Left lung (tissue), 4 donors: ENCODE measurements at regions not wholly inside any gene's neighbourhood (a gene's known extent, or its start where the extent isn't known, plus 50 kb on each side); places are given as distances from the start of the nearest gene placed in this dataset.

ENCODE experiments used
- ATAC-seq: fragments of 200-7000 bp; cut with Tn5 transposase; one replicate; pipeline ENCODE4 v1.9.1; 2020; ENCODE audit warnings: moderate library complexity
- DNase-seq, 4 donors: peaks; one replicate each; pipeline ENCODE4 v3.0.0-alpha.2; 2013 to 2020
- H3K27ac ChIP-seq, 2 donors: fragments of 200-600 bp; sonication (generic) in 1 of 2; one replicate each; pipeline versions ENCODE4 v1.5.0 to v1.8.0; 2020 to 2021
- H3K27me3 ChIP-seq, 2 donors: fragments of 200-600 bp; sonication (generic) in 1 of 2; one replicate each; pipeline versions ENCODE4 v1.5.0 to v1.8.0; 2020 to 2021
- H3K36me3 ChIP-seq, 2 donors: fragments of 200-600 bp; sonication (generic) in 1 of 2; one replicate each; pipeline versions ENCODE4 v1.5.0 to v1.8.0; 2020 to 2021
- H3K4me1 ChIP-seq, 2 donors: fragments of 200-600 bp; one replicate each; pipeline ENCODE4 v1.8.0; 2021
- H3K4me3 ChIP-seq, 2 donors: fragments of 200-600 bp; sonication (generic) in 1 of 2; one replicate each; pipeline versions ENCODE4 v1.5.0 to v1.8.0; 2020 to 2021; ENCODE audit warnings: mild to moderate bottlenecking in 1 of 2
- H3K9me3 ChIP-seq, 2 donors: fragments of 200-600 bp; sonication (generic) in 1 of 2; one replicate each; pipeline versions ENCODE4 v1.5.0 to v1.8.0; 2020 to 2021
- intact Hi-C, 2 donors: fragments of 100-400 bp; cut with DNase I; formaldehyde crosslinking; loops; one replicate each; pipeline versions ENCODE4 v1.11.2 to v1.14.2; 2022
- TF ChIP-seq, protein P1 (sequence below), 2 donors: fragments of 200-600 bp; sonication (generic) in 1 of 2; IDR thresholded peaks; one replicate each; pipeline versions ENCODE4 v1.5.0 to v1.8.0; 2021; ENCODE audit warnings: antibody characterized with exemption in 2 of 2
- donor health status: DM: no; HTN: yes; CAD: no.
- donor health status: DM: no; HTN: no; CAD: no.

DNA sequence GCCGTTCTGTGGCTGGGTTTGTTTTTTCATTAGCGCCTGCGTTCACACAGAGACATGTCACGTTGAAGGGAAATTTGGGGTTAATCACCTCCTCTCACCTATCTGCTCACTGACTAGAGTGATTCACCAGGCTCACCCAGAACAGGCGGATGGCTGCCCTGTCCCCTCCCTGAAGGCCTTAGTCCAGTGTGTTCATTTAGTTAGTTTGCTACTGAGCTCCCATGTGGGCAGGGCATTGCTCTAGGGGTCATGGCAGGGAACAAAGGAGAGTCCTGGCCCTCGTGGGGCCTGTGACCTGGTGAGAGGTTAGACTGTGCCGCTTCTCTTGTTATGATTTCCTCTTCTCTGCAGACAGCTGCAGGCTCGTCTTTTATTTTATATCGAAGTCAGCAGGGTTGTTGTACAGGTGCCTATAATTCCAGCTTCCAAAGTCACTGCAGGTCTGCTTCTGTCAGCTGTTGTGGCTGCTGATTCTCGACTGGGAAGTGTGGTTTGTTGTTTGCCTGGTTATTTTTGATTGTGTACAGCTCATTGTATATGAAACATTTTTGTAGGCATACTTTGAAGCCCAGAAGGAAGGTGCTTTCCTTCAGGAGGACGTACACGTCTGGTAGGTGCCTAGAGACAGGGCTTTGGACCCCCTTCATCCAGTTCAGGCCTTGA is 73.4 kb upstream of the GSE1 start:
- no peaks in the 10 kb centered on the region for H3K27me3 ChIP-seq
- H3K4me3 ChIP-seq, result no peak overlapping the region
- H3K36me3 ChIP-seq, result no peaks in the 10 kb centered on the region
- TF ChIP-seq, protein P1, sequence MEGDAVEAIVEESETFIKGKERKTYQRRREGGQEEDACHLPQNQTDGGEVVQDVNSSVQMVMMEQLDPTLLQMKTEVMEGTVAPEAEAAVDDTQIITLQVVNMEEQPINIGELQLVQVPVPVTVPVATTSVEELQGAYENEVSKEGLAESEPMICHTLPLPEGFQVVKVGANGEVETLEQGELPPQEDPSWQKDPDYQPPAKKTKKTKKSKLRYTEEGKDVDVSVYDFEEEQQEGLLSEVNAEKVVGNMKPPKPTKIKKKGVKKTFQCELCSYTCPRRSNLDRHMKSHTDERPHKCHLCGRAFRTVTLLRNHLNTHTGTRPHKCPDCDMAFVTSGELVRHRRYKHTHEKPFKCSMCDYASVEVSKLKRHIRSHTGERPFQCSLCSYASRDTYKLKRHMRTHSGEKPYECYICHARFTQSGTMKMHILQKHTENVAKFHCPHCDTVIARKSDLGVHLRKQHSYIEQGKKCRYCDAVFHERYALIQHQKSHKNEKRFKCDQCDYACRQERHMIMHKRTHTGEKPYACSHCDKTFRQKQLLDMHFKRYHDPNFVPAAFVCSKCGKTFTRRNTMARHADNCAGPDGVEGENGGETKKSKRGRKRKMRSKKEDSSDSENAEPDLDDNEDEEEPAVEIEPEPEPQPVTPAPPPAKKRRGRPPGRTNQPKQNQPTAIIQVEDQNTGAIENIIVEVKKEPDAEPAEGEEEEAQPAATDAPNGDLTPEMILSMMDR (IDR thresholded peaks at IDR 0.05), result no peak
- no peak overlapping the region for H3K27ac ChIP-seq
- H3K4me1 ChIP-seq, result peaks cover 12 to 58% of the 10 kb centered on the region in 2 donors
- intact Hi-C loops, result no loop called here
- DNase-seq, result peak in 1 of 4 donors; percentile 3
- peaks cover 0 to 12% of the 10 kb centered on the region in 2 donors for H3K9me3 ChIP-seq
- ATAC-seq, result no peak

DNA sequence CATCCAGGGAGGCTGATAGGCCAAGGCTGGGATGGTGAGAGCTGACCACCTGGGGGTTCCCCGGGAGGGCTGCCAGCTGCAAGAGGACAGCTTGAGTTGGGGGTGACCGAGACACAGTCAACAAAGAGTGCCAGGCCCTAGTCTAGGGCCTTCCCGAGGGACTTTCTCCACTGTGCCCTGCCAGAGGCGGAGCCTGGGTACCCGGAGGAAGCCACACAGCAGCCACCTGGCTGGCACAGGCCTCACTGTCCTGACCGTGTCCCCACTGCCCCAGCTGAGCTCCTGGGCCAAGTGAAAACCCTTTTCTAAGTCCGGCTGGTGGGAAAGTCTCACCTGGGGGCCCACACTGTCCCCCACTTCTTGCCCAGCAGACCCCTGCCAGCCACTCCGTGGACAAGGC is 71.9 kb upstream of the GSE1 start:
- Histone ChIP-seq H3K27ac (no peak overlapping the region), H3K27me3 (no peaks in the 10 kb centered on the region), H3K9me3 (peaks cover 0 to 12% of the 10 kb centered on the region in 2 donors), H3K36me3 (no peaks in the 10 kb centered on the region), H3K4me1 (peaks cover 5 to 54% of the 10 kb centered on the region in 2 donors), H3K4me3 (no peak overlapping the region)
- ATAC-seq (no peak), DNase-seq (peak in 1 of 4 donors; percentile 53)
- TF ChIP-seq, protein P1 (IDR thresholded peaks at IDR 0.05), result no peak
- intact Hi-C loops, result no loop called here

DNA sequence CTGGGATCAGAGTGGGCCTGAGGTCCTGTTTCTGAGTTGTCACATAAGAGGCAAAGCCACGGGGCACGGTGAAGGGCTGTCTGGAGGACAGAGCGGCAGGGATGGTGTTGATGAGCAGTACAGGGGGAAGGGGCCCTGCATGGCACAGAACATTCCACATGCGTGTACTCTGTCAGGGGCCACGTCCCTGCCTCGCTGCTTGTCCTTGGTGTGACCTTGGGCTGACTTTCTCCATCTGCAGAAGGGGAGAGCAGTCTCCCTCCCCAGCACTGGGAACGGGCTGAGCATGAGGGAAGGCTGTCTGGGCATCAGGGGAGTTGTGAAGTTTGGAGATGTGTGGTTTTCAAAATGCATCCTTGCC is 71.5 kb upstream of the GSE1 start:
- Histone ChIP-seq H3K4me3 (no peak overlapping the region), H3K36me3 (no peaks in the 10 kb centered on the region), H3K9me3 (peaks cover 0 to 12% of the 10 kb centered on the region in 2 donors), H3K27me3 (no peaks in the 10 kb centered on the region), H3K27ac (no peak overlapping the region), H3K4me1 (peaks cover under 1 to 50% of the 10 kb centered on the region in 2 donors)
- TF ChIP-seq, protein P1 (IDR thresholded peaks at IDR 0.05), result no peak
- intact Hi-C loops, result no loop called here
- DNase-seq (peak in 1 of 4 donors; percentile 31), ATAC-seq (no peak)

DNA sequence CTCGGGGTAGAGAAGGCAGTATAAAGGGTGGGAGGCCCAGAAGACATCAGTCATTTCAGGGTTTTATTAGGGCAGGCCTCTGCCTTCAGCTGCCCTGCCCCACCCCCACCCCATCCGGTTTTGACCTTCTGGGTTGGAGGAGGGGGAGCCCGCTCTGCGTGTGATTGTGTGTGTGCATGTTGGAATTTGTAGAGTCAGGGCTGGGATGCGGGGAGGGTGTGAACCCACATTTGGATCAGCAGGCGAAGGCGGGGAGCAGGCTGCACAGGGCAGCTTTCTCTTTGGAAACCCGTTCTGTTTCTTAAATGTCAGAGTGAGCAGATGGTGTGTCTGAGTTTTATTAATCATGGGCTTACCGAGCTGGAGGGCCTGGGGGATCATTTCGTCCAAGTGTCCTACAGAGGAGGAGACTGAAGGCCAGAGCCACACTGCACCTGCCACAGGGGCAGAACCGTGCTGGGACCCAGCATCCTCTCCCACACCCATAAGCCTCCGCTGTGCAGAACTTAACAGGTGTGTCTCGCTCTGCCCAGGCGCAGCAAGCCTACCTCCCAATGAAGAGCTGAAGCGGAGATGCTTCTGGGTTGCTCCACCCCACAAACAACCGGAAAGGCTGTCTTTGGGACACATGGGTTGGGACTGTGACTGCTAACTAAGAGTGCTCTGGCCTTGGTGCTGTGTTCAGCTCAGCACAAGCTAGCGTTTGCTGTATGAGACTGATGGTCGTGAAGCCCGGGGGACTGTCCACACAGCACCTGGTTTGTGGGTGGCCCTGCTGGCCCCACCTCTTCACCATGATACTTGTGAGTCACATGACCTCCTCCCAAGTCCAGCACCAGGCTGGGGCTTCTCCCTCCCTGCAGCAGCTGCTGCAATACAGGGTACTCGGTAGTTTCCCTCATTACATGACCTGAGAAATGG is 70.9 kb upstream of the GSE1 start:
- H3K36me3 ChIP-seq, result no peaks in the 10 kb centered on the region
- DNase-seq (peak in 1 of 4 donors; percentile 40), ATAC-seq (peak; percentile 35)
- TF ChIP-seq, protein P1 (IDR thresholded peaks at IDR 0.05), result no peak
- H3K4me1 ChIP-seq, result peaks cover 0 to 43% of the 10 kb centered on the region in 2 donors
- no peaks in the 10 kb centered on the region for H3K27me3 ChIP-seq
- no peak overlapping the region for H3K4me3 ChIP-seq
- intact Hi-C loops, result no loop called here
- H3K9me3 ChIP-seq, result peaks cover 0 to 12% of the 10 kb centered on the region in 2 donors
- no peak overlapping the region for H3K27ac ChIP-seq

DNA sequence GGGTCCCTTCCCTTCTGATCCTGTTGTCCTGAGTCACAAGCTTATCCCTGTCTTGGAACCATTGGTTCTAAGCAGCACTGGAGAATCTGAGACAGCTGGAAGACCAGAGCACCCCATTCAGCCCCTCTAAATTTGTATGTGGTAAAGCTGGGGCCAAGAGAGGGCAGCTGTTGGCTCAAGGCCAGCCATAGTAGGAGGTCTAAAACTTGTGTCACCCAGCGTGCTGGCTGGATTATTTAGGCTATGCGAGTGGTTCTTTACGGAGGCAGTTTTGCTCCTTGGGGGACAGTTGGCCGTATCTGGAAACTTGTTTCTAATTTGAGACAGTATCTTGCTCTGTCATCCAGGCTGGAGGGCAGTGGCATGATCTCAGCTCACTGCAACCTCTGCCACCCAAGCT is 69.6 kb upstream of the GSE1 start:
- no peak for DNase-seq
- intact Hi-C loops, result no loop called here

More for the DNA sequence above, 69.6 kb upstream of the GSE1 start:
- Histone ChIP-seq H3K4me3 (no peak overlapping the region), H3K4me1 (peaks cover 0 to 42% of the 10 kb centered on the region in 2 donors), H3K27ac (no peak overlapping the region), H3K9me3 (peaks cover 0 to 12% of the 10 kb centered on the region in 2 donors), H3K36me3 (no peaks in the 10 kb centered on the region), H3K27me3 (no peaks in the 10 kb centered on the region)
- TF ChIP-seq, protein P1 (IDR thresholded peaks at IDR 0.05), result no peak
- no peak for ATAC-seq
